Ovary (tissue), 3 donors: ENCODE measurements at regions not wholly inside any gene's neighbourhood (a gene's known extent, or its start where the extent isn't known, plus 50 kb on each side); places are given as distances from the start of the nearest gene placed in this dataset.

Experiments
- CTCF ChIP-seq, 3 donors: fragments of 450-650 bp in 2 of 3; fragments of 200-600 bp in 1 of 3; IDR thresholded peaks; one replicate each; pipeline versions ENCODE4 v1.5.1 to v1.8.0; 2016 to 2022; ENCODE audit warnings: antibody characterized with exemption in 3 of 3, mild to moderate bottlenecking in 1 of 3
- EP300 ChIP-seq: sonication (generic); formaldehyde crosslinking; IDR thresholded peaks from one replicate; pipeline ENCODE4 v1.6.1; 2017; ENCODE audit warnings: antibody characterized with exemption
- POLR2A ChIP-seq: fragments of 450-650 bp; IDR thresholded peaks from one replicate; pipeline ENCODE4 v1.6.1; 2017; ENCODE audit warnings: antibody characterized with exemption, mild to moderate bottlenecking, moderate library complexity
- donor health status: DM: no; HTN: no; CAD: no.

GRCh38 chr1:244952280-244952933 lies 88.1 kb upstream of the HNRNPU start:
- TF ChIP-seq CTCF (IDR thresholded peaks at IDR 0.05) (no peak), EP300 (no peak), POLR2A (no peak)
